HEK293 (cell line): ENCODE measurements at regions not wholly inside any gene's neighbourhood (a gene's known extent, or its start where the extent isn't known, plus 50 kb on each side); places are given as distances from the start of the nearest gene placed in this dataset.
A peak's percentile ranks its signal among the peaks of the same experiment; 100 is the strongest.

Source experiments
- CTCF ChIA-PET: fragments of 350-600 bp; formaldehyde crosslinking; extraction: SDS; loops from one replicate; lab custom pipeline; 2021; ENCODE audit warnings: antibody characterized with exemption; lab: Yijun Ruan, JAX
- POLR2A ChIA-PET: fragments of 300-600 bp; formaldehyde crosslinking; extraction: SDS; loops from one replicate; lab custom pipeline; 2020; ENCODE audit warnings: antibody characterized with exemption, inconsistent platforms; lab: Yijun Ruan, JAX
- H3K27ac ChIP-seq: fragments of 200-500 bp; sonication (Bioruptor generic); 2 replicates; pipeline ENCODE4 v1.5.1; 2014; ENCODE audit warnings: low read depth, low read length, control low read depth, inconsistent platforms; ENCODE audit errors: extremely low read depth
- H3K36me3 ChIP-seq, 2 experiments: fragments of 200-500 bp in 1 of 2; sonication (Bioruptor generic) in 1 of 2; 1 replicate in 1 of 2; 2 replicates in 1 of 2; pipeline ENCODE4 v1.5.1; 2014 to 2017; ENCODE audit warnings: inconsistent platforms in 2 of 2, low read length in 2 of 2; ENCODE audit not compliant: control insufficient read depth in 2 of 2, insufficient read depth in 1 of 2
- H3K4me1 ChIP-seq: fragments of 200-500 bp; sonication (Bioruptor generic); 2 replicates; pipeline ENCODE4 v1.5.1; 2014; ENCODE audit warnings: mild to moderate bottlenecking, low read length, inconsistent platforms; ENCODE audit not compliant: control insufficient read depth, insufficient read depth
- H3K4me3 ChIP-seq: 2 replicates; pipeline ENCODE4 v1.5.1; 2011; ENCODE audit warnings: low read depth, mild to moderate bottlenecking, control low read depth, low read length, moderate library complexity
- H3K9me3 ChIP-seq: fragments of 200-500 bp; sonication (Bioruptor generic); 2 replicates; pipeline ENCODE4 v1.5.1; 2014; ENCODE audit warnings: low read depth, low read length, inconsistent platforms; ENCODE audit not compliant: control insufficient read depth, insufficient read depth
- SP7 ChIP-seq: fragments of 450-650 bp; formaldehyde crosslinking; IDR thresholded peaks from 2 replicates; pipeline ENCODE4 v1.5.1; 2016; ENCODE audit warnings: missing biosample characterization, missing genetic modification characterization
- ZBTB7A ChIP-seq: fragments of 450-650 bp; formaldehyde crosslinking; IDR thresholded peaks from 2 replicates; pipeline ENCODE4 v1.5.1; 2016; ENCODE audit warnings: low read depth, missing biosample characterization, missing genetic modification characterization
- ZNF202 ChIP-seq: fragments of 450-650 bp; formaldehyde crosslinking; IDR thresholded peaks from 2 replicates; pipeline ENCODE4 v1.5.1; 2016; ENCODE audit warnings: missing biosample characterization, missing genetic modification characterization, borderline replicate concordance
- ZNF354C ChIP-seq: fragments of 450-650 bp; formaldehyde crosslinking; IDR thresholded peaks from 2 replicates; pipeline ENCODE4 v1.5.1; 2016; ENCODE audit warnings: missing biosample characterization, missing genetic modification characterization, low read depth, borderline replicate concordance
- ZNF510 ChIP-seq: fragments of 450-650 bp; formaldehyde crosslinking; IDR thresholded peaks from 2 replicates; pipeline ENCODE4 v1.5.1; 2018; ENCODE audit warnings: mild to moderate bottlenecking, missing genetic modification characterization, missing biosample characterization; ENCODE audit not compliant: insufficient replicate concordance
- ZNF660 ChIP-seq: fragments of 450-650 bp; IDR thresholded peaks from 2 replicates; pipeline ENCODE4 v1.5.1; 2018; ENCODE audit warnings: missing biosample characterization, mild to moderate bottlenecking, missing genetic modification characterization
- ZNF843 ChIP-seq: fragments of 450-650 bp; formaldehyde crosslinking; IDR thresholded peaks from 2 replicates; pipeline ENCODE4 v1.5.1; 2016; ENCODE audit warnings: missing biosample characterization, missing genetic modification characterization
- ZSCAN16 ChIP-seq: fragments of 450-650 bp; formaldehyde crosslinking; IDR thresholded peaks from 2 replicates; pipeline ENCODE4 v1.5.1; 2016; ENCODE audit warnings: missing biosample characterization, missing genetic modification characterization
- ZSCAN30 ChIP-seq: fragments of 450-650 bp; IDR thresholded peaks from 2 replicates; pipeline ENCODE4 v1.5.1; 2018; ENCODE audit warnings: missing biosample characterization, mild to moderate bottlenecking, missing genetic modification characterization, moderate library complexity
- TF ChIP-seq, protein P1 (sequence below): fragments of 450-650 bp; formaldehyde crosslinking; IDR thresholded peaks from 2 replicates; pipeline ENCODE4 v1.5.0; 2017; ENCODE audit warnings: missing biosample characterization, missing genetic modification characterization, borderline replicate concordance
- TF ChIP-seq, protein P2 (sequence below): fragments of 450-650 bp; formaldehyde crosslinking; IDR thresholded peaks from 2 replicates; pipeline ENCODE4 v1.5.1; 2017; ENCODE audit warnings: missing biosample characterization, missing genetic modification characterization
- TF ChIP-seq, protein P3 (sequence below): fragments of 450-650 bp; formaldehyde crosslinking; IDR thresholded peaks from 2 replicates; pipeline ENCODE4 v1.5.1; 2016; ENCODE audit warnings: missing biosample characterization, missing genetic modification characterization

DNA sequence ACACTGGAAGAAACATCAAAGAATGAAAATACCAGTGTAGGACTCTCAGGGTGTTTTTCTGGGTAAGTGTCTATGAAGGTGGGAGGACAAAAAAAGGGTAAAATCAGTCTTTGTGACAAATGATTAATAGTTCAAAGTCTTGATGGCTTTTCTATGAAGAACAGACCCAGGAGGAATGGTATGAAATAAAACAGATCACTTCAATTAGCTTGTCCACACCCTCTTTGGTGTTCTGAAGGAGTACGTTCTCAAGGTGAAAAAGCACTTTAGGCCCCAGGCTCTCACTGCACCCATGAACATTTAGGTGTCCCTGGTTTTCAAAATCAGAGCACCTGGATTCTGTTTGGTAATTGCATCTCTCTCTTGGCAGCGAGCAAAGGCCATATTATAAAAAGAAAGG is 383.6 kb upstream of the NR2F2 start:
- CTCF ChIA-PET = interaction anchor here (0.6 to 1.0 kb wide), 2 partner anchors 381 to 687 kb away, joined by 3 to 5 read pairs; no protein-coding TSS in a partner anchor
- no peak for TF ChIP-seq ZBTB7A (tag by site-specific recombination)
- TF ChIP-seq ZNF354C (tag by site-specific recombination) = no peak
- TF ChIP-seq ZNF510 (tag by site-specific recombination) = no peak
- TF ChIP-seq ZNF660 (tag by site-specific recombination) = no peak
- TF ChIP-seq SP7 (tag by site-specific recombination) = no peak
- TF ChIP-seq, all 188 proteins: peak for 0
- no peaks in the 10 kb centered on the region for H3K9me3 ChIP-seq
- peaks cover 5% of the 10 kb centered on the region; the same call in 1 of the 2 replicates for H3K4me1 ChIP-seq
- no peak overlapping the region for H3K4me3 ChIP-seq
- no peaks in the 10 kb centered on the region for H3K36me3 ChIP-seq
- H3K27ac ChIP-seq = no peak overlapping the region
- POLR2A ChIA-PET = no interaction called here

DNA sequence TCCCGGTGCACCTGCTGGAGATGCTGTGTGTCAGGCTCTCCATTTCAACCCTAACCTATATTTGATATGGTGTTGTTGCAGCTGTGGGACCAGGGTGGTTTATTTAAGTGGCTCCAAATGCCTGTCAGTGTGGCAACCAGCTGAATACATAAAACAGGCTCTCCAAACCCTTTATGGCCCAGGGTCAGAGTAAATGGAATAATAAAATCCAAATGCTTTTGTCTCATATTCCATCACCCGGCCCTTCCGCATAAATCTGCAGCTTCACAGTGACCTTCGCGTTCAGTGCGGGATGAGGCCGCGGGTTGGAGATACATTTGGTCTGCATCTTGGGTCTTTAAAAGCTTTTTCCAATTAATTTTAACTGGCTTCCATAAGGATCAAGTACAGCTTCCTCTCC is 382.1 kb upstream of the NR2F2 start:
- Histone ChIP-seq H3K36me3 (no peaks in the 10 kb centered on the region), H3K4me3 (no peak overlapping the region), H3K9me3 (no peaks in the 10 kb centered on the region), H3K27ac (no peak overlapping the region), H3K4me1 (peaks cover 5% of the 10 kb centered on the region; the same call in 1 of the 2 replicates)
- CTCF ChIA-PET = no interaction called here
- POLR2A ChIA-PET = no interaction called here
- TF ChIP-seq ZSCAN30 (tag by site-specific recombination) (0 out of 2 replicates have a peak, but pooled peaks have one; percentile 52), ZNF202 (no peak), ZNF843 (tag by site-specific recombination) (0 out of 2 replicates have a peak, but pooled peaks have one; percentile 21), ZSCAN16 (tag by site-specific recombination) (peak; percentile 89)

DNA sequence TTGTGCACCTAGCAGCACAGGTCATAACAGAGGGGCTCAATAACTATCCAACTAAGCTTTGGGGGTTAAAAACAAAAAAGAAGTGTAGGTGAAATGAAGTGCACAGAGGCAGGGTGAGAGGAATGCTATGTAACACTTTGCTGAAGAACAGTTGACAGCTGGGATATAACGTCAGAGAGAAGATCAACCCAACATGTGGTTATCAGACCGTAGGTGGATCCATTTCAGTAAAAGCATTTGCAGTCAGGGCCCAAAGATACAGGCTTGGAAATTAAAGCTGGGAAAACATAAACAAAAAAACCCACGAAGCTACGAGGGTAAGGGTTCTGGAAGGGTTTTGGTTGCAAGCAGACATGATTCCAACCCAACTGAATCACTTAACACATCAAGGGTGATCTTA is 377.5 kb upstream of the NR2F2 start:
- Histone ChIP-seq H3K4me1 (no peaks in the 10 kb centered on the region; the same call in 1 of the 2 replicates), H3K36me3 (no peaks in the 10 kb centered on the region), H3K4me3 (no peak overlapping the region), H3K27ac (no peak overlapping the region), H3K9me3 (no peaks in the 10 kb centered on the region)
- TF ChIP-seq, protein P1, sequence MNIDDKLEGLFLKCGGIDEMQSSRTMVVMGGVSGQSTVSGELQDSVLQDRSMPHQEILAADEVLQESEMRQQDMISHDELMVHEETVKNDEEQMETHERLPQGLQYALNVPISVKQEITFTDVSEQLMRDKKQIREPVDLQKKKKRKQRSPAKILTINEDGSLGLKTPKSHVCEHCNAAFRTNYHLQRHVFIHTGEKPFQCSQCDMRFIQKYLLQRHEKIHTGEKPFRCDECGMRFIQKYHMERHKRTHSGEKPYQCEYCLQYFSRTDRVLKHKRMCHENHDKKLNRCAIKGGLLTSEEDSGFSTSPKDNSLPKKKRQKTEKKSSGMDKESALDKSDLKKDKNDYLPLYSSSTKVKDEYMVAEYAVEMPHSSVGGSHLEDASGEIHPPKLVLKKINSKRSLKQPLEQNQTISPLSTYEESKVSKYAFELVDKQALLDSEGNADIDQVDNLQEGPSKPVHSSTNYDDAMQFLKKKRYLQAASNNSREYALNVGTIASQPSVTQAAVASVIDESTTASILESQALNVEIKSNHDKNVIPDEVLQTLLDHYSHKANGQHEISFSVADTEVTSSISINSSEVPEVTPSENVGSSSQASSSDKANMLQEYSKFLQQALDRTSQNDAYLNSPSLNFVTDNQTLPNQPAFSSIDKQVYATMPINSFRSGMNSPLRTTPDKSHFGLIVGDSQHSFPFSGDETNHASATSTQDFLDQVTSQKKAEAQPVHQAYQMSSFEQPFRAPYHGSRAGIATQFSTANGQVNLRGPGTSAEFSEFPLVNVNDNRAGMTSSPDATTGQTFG (tag by site-specific recombination) = no peak
- TF ChIP-seq, protein P2, sequence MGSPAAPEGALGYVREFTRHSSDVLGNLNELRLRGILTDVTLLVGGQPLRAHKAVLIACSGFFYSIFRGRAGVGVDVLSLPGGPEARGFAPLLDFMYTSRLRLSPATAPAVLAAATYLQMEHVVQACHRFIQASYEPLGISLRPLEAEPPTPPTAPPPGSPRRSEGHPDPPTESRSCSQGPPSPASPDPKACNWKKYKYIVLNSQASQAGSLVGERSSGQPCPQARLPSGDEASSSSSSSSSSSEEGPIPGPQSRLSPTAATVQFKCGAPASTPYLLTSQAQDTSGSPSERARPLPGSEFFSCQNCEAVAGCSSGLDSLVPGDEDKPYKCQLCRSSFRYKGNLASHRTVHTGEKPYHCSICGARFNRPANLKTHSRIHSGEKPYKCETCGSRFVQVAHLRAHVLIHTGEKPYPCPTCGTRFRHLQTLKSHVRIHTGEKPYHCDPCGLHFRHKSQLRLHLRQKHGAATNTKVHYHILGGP (tag by site-specific recombination) = no peak
- ChIA-PET POLR2A (no interaction called here), CTCF (interaction anchor here (0.6 kb wide), 2 partner anchors 162 to 1643 kb away, joined by 3 to 5 read pairs; no protein-coding TSS in a partner anchor)

DNA sequence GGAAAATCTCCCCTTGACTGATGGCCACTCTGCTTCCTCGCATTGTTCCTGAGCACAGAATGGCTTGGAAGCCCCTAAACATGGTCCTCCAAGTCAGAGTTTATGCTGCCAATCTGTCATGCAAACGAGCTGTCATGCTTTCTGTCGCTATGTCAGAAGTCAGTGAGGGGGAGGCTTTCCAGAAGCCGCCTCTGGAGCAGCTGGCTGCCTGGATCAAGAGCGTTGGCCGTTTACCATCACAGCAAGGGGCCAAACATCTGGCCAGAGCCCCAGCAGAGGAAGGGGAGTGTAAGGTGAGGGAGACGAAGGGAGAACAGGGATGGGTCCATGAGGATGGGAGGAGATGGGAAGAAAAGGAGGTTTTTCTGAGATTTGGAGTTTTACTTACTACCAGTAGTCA is 372.6 kb upstream of the NR2F2 start:
- Histone ChIP-seq H3K4me1 (no peaks in the 10 kb centered on the region), H3K4me3 (no peak overlapping the region), H3K36me3 (no peaks in the 10 kb centered on the region), H3K9me3 (no peaks in the 10 kb centered on the region), H3K27ac (no peak overlapping the region)
- POLR2A ChIA-PET = no interaction called here
- TF ChIP-seq, protein P3, sequence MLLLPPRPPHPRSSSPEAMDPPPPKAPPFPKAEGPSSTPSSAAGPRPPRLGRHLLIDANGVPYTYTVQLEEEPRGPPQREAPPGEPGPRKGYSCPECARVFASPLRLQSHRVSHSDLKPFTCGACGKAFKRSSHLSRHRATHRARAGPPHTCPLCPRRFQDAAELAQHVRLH (tag by site-specific recombination) = no peak
- CTCF ChIA-PET = interaction anchor here (0.6 kb wide), 1 partner anchor 523 kb away, joined by 5 read pairs; no protein-coding TSS in a partner anchor
